ENCODE measurements at regions not wholly inside any gene's neighbourhood (a gene's known extent, or its start where the extent isn't known, plus 50 kb on each side); places are given as distances from the start of the nearest gene placed in this dataset.

DNA sequence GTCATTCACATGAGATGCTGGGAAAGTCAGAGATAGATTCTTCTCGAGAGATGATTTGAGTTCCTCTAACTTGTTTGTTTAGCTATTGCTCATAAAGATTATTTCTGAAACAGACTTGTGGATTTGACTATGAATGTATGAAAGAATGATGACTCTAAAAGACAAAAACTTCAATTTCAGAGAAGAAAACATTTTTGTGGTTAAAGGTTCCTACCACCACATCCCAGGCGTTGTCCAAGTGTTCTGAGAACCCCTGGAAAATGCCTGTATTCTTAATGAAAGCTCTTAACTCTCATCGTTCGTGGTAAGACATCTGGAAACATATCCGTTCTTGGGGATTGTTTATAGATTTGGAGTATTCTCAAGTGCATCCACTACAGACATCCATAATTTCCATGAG, 228.7 kb downstream of the BARHL2 start:
- Mint-ChIP-seq H3K27me3 (ENCODE audit: low read depth) (no peaks in the 10 kb centered on the region), H3K36me3 (ENCODE audit: low read depth) (no peaks in the 10 kb centered on the region), H3K4me1 (no peaks in the 10 kb centered on the region), H3K4me3 (no peak overlapping the region), H3K27ac (no peak overlapping the region), H3K9me3 (no peaks in the 10 kb centered on the region)
- TF ChIP-seq, protein P1, sequence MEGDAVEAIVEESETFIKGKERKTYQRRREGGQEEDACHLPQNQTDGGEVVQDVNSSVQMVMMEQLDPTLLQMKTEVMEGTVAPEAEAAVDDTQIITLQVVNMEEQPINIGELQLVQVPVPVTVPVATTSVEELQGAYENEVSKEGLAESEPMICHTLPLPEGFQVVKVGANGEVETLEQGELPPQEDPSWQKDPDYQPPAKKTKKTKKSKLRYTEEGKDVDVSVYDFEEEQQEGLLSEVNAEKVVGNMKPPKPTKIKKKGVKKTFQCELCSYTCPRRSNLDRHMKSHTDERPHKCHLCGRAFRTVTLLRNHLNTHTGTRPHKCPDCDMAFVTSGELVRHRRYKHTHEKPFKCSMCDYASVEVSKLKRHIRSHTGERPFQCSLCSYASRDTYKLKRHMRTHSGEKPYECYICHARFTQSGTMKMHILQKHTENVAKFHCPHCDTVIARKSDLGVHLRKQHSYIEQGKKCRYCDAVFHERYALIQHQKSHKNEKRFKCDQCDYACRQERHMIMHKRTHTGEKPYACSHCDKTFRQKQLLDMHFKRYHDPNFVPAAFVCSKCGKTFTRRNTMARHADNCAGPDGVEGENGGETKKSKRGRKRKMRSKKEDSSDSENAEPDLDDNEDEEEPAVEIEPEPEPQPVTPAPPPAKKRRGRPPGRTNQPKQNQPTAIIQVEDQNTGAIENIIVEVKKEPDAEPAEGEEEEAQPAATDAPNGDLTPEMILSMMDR (IDR thresholded peaks at IDR 0.05; ENCODE audit: unreplicated experiment in 3 of 3) = no peak

DNA sequence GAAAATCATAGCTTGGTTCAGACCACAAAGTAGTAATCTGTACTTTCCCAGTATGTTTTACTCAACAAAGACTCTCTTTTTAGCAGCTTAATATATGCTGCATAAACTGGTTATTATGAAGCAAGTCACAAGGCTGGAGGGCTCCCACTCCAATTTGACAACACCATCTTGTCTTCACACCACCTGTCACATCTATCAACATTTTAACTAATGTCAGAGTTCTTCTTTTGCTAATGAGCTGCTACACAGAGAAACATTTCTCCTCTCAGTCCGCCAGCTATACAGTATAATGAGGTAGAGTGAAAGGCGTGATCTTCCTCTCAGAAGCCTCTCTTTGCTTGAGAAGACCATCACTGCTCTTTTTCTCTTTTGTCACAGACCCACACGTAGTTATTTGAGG, 230.1 kb downstream of the BARHL2 start:
- H3K4me1 Mint-ChIP-seq = no peaks in the 10 kb centered on the region
- H3K4me3 Mint-ChIP-seq = no peak overlapping the region
- H3K9me3 Mint-ChIP-seq = no peaks in the 10 kb centered on the region
- TF ChIP-seq, protein P1 (IDR thresholded peaks at IDR 0.05; ENCODE audit: unreplicated experiment in 3 of 3) = no peak
- H3K27ac Mint-ChIP-seq = no peak overlapping the region
- H3K27me3 Mint-ChIP-seq (ENCODE audit: low read depth) = peaks cover 7% of the 10 kb centered on the region
- no peaks in the 10 kb centered on the region for H3K36me3 Mint-ChIP-seq (ENCODE audit: low read depth)

GRCh38 chr1:90486134-90486824, 230.8 kb downstream of the BARHL2 start:
- H3K27ac Mint-ChIP-seq = no peak overlapping the region
- H3K4me1 Mint-ChIP-seq = no peaks in the 10 kb centered on the region
- H3K9me3 Mint-ChIP-seq = no peaks in the 10 kb centered on the region
- H3K27me3 Mint-ChIP-seq (ENCODE audit: low read depth) = peaks cover 7% of the 10 kb centered on the region
- H3K4me3 Mint-ChIP-seq = no peak overlapping the region
- TF ChIP-seq, protein P1 (IDR thresholded peaks at IDR 0.05; ENCODE audit: unreplicated experiment in 3 of 3) = no peak
- H3K36me3 Mint-ChIP-seq (ENCODE audit: low read depth) = no peaks in the 10 kb centered on the region

DNA sequence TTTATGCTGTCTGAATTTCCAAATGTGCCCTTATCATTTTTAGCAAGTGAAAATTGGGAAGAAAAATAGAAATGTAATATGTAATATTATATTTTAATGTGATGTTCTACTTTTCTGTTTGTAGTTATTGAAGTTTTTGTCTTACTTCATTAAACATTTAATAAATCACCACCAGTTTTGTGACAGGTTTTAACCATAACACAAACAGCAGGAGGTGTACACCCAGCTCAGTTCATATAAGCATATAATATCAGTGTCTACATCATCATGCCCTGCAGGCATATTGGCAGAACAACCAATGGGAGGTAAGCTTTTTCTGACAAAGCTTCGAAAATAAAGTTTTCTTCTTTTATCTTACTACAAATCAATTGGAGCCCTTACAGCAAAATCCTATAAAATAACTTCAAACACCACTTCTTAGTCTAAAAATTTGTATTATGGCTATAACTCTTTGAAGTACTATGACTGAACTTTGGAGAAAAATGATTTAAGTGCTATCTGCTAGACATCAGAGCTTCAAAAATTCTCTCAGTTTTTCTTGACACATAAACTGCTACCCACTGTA, 236.7 kb downstream of the BARHL2 start:
- H3K27ac Mint-ChIP-seq = no peak overlapping the region
- no peak overlapping the region for H3K4me3 Mint-ChIP-seq
- H3K9me3 Mint-ChIP-seq = no peaks in the 10 kb centered on the region
- H3K36me3 Mint-ChIP-seq (ENCODE audit: low read depth) = no peaks in the 10 kb centered on the region
- TF ChIP-seq, protein P1 (IDR thresholded peaks at IDR 0.05; ENCODE audit: unreplicated experiment in 3 of 3) = no peak
- H3K27me3 Mint-ChIP-seq (ENCODE audit: low read depth) = peaks cover 7% of the 10 kb centered on the region
- no peaks in the 10 kb centered on the region for H3K4me1 Mint-ChIP-seq

- no peaks in the 10 kb centered on the region for H3K4me1 Mint-ChIP-seq
- H3K27ac Mint-ChIP-seq = no peak overlapping the region
- H3K36me3 Mint-ChIP-seq (ENCODE audit: low read depth) = no peaks in the 10 kb centered on the region
Observed at GRCh38 chr1:90476994-90477393, 240.1 kb downstream of the BARHL2 start.

More at GRCh38 chr1:90476994-90477393, 240.1 kb downstream of the BARHL2 start:
- Mint-ChIP-seq H3K27me3 (ENCODE audit: low read depth) (no peaks in the 10 kb centered on the region), H3K9me3 (no peaks in the 10 kb centered on the region), H3K4me3 (no peak overlapping the region)
- TF ChIP-seq, protein P1 (IDR thresholded peaks at IDR 0.05; ENCODE audit: unreplicated experiment in 3 of 3) = no peak
